ENCODE measurements at regions not wholly inside any gene's neighbourhood (a gene's known extent, or its start where the extent isn't known, plus 50 kb on each side); places are given as distances from the start of the nearest gene placed in this dataset.

DNA sequence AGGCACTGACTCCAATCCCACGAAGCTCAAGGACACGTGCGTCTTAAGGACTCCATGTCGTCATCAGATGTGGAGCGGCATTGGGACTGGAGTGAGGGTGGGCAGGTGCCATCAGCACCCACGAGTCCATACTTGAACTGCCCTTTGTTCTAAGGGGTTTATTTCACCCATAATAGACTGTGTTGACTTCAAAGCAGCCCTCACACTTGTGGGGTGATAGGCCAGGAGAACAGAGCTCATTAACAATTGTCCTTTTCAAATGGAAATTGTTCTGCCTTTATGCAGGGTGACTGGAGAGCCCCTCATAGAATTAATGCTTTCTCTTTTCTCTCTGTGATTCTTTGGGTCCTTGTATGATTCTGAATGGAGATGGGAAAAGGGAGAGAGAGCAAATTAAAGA lies 376.9 kb upstream of the MGMT start:
- DNase-seq (ENCODE audit: low read depth), result no peak

DNA sequence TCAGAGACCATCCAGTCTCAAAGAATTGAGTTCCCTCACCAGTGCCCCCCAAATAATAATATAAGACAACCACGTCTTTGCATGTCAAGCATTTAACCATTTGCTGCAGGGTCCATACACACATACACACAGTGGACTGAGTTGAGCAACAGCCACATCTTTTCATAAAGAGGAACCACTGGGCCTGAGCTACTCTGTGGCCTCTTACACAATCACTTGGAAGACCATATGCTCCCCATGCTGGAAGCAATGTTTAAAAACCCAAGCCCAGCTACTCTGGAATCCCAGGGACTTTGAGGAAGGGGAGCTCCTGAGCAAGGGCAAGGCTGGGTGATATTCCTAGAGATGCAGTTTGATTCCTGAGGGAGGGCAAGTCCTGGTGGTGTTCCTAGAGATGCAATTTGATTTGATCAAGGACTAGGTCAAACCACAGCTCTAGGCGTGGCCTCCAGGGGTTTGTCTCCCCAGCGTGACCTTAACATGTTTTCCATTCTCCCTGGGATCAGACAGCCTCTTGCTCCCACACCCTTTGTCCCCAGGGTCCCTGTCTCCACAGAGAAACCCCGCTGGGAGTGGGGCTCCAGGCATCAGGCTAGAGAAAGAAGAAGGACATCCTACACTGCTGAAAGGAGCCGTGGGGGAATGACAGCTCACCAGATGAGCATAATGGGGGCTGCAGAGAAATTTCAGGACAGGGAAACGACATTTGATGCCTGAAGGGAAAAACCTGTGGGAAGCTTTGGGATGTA lies 376.2 kb upstream of the MGMT start:
- no peak for DNase-seq (ENCODE audit: low read depth)

DNA sequence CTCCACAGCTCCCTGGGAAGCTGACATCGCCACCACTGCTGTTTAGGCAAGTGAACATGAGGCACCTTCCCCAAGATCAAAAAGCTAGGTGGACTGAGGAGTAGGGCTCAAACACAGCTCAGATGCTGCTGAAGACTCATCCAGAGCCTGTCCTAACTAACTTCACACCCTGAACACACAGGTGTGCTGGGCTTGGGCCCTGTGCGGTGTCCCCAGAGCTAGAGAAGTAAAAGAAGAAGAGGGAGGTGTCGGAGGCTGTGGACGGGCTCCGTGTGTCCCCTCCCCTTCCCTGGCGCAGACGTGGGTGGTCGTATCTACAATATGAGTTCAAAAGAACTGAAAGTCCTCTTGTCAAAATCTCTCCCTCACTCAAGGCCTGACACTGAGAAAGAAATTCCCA lies 373.4 kb upstream of the MGMT start:
- no peak for DNase-seq (ENCODE audit: low read depth)

DNA sequence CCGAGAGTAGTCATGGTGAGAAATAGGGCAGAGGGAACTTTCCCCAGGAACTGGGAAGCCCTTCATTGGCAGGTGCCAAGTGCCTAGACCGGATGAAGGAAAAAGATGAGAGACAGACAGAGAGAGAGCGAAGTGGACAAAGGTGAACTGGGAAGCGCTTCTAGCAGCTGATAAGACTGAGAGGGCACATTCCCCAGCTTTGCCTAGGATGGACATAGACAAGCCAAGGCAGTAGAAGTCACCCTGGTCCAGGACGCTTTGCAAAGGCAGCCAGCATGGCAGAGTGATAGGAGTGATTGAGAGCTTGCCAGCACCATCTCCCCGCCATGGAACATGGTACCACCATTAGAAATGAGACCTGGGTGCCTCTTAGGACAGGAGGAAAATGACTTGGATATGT lies 372.8 kb upstream of the MGMT start:
- no peak for DNase-seq (ENCODE audit: low read depth)

DNA sequence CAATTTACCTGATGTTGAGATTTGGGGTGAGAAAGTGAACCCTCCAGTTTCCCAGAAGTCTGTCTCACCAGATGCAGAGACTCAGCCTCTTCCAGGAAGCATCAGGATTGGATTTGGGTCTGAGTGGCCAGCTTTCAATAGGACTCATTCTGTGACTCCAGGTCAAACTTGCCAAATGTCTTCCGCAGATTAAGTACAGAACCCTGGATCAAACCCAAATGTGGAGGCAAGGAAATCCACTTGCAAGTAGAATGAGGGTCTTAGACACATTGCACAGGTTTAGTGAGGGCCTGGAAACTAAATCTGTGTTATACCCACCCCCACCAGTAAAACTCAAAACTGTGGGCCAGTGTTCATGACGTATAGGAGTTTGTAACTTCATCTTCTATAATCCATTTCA lies 372.2 kb upstream of the MGMT start:
- no peak for DNase-seq (ENCODE audit: low read depth)

DNA sequence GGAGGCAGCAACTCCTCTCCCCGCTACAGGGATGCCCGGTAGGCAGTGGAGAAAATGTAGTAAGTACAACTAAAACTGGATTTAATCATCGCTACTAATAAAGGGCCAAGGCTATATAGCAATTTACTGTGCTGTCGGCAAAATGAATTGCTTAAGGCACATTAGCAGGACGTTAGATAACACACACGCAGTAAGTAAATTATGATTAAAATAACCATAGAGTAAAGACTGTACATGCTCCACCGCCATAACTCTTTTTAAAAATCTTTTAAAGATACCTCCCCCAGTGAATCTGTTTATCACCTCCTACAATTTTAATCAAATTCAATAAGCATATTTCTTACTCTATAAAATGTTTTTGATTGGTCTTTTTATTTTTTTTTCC lies 371.4 kb upstream of the MGMT start:
- no peak for DNase-seq (ENCODE audit: low read depth)

DNA sequence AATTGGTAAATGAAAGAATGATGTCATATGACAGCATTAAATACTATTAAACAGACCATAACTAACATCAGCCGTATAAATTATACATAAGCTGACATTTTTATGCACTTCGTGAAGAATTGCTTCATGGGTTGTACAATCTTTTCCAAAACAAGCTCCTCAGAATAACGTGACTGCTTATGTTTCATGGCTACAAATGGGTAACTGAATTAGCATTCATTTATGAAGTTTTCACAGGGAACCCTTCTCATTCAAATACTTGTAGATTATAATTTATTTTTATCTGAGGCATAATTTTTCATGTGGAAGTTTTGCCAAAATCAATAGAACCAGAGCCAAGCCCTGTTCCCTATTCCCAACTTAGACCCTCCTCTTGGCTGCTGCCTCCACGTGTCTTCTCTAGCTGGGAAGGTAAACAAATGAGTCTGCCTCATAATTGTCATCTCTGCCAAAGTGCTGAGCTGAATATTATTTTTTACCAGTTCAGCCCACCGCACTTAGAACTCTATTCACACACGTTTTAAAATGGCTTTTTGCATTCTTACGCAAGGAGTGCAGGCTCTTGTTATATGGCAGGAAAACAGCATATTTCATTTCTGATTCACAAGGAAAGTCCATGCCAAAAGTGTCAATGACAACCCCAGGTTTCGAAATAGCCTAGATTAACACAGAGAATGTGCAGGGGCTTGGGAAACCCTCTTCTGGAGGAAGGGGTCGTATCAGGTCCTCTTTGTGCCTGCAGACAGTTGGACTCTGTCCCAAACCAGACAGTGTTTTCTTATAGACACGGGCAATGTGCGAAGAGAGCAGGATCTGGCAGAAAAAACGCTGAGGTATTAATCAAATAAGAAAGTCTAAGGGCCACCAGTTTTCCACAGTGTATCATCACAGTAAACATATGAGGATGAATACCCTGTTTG lies 370.7 kb upstream of the MGMT start:
- no peak for DNase-seq (ENCODE audit: low read depth)

DNA sequence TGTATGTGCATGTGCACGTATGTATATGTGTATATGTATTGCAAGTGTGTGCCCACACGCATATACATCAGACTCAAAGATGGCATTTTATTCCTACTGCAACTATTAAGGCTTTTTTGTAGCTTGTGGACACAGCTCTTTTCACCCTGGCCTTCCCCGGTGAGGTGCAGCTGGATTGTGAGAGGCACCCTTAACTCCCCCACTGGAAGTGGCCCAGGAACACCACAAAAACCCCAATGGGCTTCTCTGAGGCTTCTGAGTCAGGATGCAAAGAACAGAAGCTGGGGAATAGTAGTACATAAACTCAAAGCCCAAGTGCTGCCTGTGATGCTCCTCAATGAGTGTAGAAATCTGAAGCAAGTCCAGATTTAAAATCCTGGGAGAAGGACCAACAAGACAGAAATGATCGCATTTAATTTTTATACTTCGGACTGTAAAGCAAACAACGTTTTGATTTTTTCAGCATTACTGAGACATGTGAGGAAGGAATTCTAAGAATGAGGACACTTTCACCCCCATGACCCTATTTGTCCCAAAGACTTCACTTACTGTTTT lies 369.2 kb upstream of the MGMT start:
- DNase-seq (ENCODE audit: low read depth), result no peak

DNA sequence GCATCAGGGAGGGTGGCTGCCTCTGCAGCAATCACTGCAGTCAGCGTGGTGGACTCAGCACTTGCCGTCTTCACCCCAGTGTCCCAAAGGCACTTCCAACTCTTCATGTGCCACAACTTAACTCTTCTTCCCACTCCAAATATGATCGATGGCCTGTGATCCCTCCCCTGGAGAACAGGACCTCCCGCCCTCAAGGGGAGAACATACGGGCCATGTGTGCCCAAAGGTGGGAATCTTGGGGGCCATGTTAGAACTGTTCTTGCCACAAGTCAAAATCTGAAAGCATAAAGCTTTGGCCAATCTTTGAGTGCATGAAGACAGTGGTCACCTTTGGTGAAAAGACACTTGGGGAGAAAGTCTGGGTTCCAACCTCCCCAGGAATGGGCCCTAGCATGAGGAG lies 368.5 kb upstream of the MGMT start:
- no peak for DNase-seq (ENCODE audit: low read depth)

DNA sequence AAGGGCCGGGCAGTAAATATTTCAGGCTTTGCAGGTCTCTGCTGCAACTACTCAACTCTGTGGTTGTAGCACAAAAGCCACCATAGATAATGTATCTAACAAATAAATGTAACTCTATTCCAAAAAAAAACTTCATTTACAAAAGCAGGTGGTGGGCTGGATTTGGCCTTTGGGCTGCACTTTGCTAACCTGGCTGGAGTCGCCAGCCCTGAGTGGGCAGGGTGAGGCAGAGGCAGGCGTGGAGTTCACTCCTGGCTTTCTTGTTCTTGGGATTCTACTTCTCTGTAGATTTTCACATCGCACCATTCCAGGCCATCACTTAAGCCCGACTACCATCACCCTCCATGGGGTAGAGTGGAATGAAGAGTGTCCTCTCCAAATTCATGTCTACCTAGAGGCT lies 367.6 kb upstream of the MGMT start:
- no peak for DNase-seq (ENCODE audit: low read depth)

DNA sequence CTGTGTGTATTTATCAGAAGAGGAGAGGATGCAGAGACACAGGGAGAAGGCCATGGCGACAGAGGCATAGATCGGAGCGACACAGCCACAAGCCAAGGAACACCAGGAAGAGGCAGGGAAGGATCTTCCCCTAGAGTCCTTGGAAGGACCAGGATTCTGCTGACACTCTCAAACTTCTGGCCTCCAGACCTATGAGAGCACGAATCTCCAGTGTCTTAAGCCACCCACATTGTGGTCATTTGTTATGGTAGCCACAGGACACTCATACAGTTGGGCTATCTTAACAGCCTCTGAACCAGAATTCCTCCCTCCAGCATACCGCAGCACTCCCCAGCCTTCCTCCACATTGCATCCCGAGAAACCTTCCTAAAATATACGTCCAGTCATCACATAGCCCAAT lies 367.0 kb upstream of the MGMT start:
- no peak for DNase-seq (ENCODE audit: low read depth)

DNA sequence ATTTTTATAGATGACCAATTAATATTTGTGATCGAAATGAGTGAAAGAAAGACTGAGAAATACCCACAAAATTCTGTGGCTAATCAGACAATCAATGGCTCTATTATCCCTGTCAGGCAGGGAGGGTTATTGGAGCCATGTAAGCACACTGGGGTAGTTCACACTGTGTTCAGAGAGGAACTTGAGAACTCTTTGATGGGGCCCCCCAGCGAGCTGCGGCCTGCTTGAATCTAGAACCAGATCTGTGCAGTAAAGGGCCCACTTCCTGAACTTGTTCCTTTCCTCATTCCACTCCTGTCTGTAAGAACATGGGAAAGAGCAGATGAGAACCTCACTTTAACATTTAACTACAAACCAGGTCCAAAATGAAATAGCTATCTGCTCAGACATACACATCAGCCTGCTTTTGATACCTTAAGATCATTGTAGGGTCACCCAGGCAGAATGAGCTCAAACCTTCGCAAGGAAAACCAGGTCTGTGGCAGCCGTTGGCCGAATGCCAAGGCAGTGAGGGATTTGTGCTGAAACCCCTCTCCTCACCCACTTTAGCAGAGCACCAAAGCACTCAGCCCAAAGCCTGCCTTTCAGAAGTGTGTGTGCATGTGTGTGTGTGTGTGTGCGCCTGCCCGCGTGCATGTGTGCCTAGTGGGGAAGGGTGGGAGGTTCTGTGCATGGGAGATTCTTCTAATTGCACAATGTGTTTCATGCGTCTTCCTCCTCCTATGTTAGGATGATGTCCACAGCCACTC lies 365.6 kb upstream of the MGMT start:
- no peak for DNase-seq (ENCODE audit: low read depth)

DNA sequence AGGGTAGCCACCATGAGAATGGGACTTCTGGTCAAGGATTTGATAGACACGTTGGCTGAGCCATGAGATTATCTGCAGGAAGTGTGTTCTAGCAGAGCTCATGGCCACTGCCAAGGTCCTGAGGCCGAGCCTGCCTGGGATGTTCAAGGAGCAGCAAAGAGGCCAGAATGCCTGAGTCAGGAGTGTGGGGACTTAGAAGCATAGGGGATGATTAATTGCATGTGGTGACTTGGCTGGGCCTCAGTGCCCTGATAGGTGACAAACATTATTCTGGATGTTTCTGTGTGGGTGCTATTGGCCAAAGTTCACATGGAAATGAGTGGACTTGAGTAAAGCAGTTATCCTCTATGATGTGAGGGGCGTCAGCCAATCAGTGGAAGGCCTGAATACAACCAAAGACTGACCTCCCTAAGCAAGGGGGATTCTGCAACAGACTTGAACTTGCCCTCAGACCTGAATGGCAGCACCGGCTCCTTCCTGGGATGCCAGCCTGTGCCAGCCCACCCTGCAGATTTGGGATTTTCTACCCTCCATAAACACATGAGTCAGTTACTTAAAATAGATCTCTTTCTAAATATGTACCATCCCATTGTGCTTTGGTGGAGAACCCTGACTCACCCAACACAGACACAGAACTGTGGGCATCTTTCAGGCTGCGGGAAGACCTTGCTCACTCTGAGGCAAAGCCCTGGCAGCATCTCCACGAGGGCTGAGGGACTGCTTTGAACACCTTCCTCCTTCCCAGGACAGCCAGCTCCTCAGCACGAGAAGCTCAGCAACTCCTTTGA lies 363.9 kb upstream of the MGMT start:
- no peak for DNase-seq (ENCODE audit: low read depth)

DNA sequence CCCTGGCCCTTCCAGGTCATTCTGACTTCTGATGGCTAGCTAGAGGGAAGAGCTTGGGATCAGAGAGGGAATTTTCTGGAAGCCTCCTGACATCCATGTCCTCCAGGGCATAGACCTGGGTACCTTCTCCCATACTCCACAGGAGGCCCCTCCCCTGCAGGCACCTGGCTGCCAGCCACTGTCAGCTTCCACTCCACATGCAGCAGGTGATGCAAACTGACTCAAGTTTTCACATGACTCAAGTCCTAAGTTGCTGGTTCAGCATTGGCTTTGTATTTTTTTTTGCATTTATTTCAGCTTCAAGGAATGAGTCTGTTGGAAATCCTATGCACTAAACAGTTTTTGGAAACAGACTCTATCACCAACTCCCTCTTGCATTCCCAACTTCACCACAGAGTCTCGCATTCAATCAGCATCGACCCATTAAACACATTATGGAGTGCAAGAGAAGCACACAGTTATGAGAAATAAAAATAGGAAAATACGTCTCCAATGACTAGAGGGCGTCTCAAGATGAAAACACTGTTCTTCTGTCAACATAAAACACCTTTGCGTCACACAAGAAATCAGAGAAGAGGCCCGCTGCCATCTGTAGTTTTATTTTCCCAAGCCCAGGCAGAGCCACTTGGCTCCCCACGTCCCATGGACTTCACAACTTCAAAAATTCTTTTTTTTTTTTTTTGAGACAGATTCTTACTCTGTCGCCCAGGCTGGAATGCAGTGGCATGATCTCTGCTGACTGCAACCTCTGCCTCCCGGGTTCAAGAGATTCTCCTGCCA lies 362.6 kb upstream of the MGMT start:
- DNase-seq (ENCODE audit: low read depth), result no peak

DNA sequence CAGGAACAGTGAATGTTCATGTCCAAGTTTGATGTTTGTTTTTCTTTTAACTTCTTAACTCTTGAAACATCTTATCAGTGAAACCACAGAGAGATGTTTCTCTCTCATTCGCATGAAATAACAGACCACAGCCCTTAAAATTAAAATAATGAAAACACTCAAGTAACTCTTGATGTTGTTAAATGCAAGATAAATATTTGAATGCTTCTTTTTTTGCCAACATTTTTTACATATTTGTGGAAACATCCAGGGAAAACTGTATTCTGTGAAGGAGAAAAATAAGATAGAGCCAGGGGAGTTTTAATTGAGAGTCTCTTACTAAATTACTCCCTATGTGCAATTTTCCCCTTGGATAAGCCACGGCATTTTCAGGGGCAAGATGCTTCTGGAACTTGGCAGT lies 361.8 kb upstream of the MGMT start:
- no peak for DNase-seq (ENCODE audit: low read depth)

DNA sequence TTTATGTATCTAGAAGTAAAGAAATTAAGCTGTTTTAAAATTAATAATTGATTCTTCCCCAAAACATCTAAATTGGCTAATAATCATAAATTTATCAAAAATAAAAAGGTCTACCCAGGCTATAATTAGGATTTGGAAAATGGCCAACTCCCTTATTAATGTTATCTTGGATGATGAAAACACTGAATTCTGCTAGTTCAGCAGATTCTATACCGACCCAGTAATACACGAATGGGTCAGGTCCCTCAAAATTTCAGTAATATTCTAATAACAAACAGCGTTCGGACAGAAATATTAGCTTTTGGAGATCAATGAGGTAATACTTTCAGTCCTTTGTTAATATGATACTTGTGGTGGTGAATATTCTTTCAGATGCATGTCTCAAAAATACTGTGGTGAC lies 360.7 kb upstream of the MGMT start:
- DNase-seq (ENCODE audit: low read depth), result no peak

DNA sequence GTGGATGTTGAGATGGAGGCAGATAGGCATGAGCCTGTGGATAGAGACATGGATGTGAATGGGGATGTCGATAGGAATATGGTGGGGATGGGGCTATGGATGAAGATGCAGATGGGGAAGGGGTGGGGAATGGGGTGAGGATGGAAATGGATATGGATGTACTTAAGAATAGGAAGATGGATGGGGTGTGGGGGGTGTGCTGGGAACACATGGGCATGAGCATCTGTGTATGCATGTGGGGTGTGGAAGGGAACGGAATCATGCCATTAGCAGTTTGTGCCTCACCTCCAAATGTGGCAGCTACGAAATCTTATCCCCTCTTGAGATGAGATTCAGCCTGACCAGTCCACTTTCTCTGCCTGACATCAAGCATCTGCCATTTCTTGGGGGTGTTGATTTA lies 359.5 kb upstream of the MGMT start:
- DNase-seq (ENCODE audit: low read depth), result no peak

DNA sequence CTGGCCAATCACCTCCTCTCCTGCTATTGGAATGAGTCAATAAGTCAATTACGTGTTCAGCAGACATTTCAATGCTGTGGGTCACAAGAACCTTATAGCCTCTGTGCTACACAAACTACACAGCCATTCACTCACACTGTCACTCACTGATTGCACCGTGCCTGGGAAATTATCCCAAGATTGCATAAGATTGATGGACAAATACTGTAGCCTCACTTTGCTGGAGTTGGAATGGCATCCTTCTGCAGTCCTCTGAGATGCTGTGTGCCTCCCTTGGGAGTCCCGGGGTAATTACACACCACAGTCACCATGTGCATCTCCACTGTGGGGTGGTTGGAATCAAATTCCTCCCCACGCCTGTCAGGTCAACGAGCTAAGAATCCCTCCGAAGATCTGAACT lies 358.7 kb upstream of the MGMT start:
- no peak for DNase-seq (ENCODE audit: low read depth)

DNA sequence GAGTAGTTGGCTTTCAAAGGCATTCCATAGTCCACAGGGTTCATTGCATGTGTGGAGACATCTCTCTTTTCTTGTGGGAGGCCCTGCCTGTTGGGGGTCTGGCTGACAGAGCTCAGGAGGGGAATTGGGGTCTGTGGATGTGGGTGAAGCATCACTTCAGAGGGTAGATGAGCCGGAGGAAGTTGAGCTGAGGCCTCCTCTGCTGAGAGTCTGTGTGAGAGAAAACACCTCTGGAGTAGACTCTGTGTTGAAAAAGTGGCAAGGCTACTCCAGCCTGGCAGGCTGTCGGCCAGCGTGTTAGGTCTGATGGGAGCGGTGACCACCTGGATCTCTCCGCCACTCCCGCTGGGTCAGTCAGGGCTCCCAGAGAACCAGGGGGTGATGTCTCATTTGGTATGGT lies 358.0 kb upstream of the MGMT start:
- no peak for DNase-seq (ENCODE audit: low read depth)

DNA sequence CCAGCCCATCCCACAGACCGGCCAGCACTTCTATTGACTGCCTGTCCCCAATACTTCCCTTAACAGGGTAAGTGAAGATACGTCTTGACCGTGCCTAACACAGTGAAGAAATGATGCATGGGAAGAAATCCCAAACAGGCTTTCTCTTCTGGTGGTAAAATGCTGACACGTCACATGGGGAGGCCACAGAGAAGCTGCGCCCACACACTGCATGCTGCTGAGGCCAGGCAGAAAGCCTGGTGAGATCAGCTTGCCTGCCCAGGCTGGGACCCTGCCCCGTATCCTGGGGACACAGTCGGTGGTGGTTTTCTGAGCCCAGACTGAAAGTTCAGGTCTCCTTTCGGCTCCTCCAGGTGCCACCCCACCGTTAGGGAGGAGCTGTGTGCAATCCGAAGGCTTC lies 356.3 kb upstream of the MGMT start:
- no peak for DNase-seq (ENCODE audit: low read depth)

DNA sequence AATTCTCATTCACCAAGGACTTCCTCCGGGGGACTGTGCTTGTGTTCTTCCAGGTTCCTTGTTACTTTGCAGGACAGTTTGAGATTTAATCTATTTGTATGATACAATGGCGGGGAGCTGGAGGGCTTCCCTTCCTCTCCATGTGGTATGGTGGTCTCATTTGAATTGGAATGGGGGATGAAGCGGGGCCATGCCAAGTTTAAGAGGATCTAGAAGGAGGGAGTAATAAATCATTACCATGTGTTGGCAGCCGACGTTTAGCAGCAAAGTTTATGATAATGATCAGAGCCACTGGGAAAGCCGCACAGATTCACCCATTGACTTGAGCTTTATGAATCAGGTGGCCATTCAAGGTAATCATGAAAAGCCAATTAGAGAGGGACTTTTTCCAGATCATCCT lies 355.1 kb upstream of the MGMT start:
- DNase-seq (ENCODE audit: low read depth), result no peak

All from stimulated activated CD8-positive, alpha-beta memory T cell treated with anti-CD3 and anti-CD28 coated beads, Interleukin-7, amount 100 ng/mL, for 24 hours (primary cell).